NT2/D1 (cell line): ENCODE measurements at regions not wholly inside any gene's neighbourhood (a gene's known extent, or its start where the extent isn't known, plus 50 kb on each side); places are given as distances from the start of the nearest gene placed in this dataset.

Experiments
- DNase-seq: peaks from one replicate; pipeline ENCODE4 v3.0.0-alpha.2; 2011; ENCODE audit warnings: low read depth, low spot score
- H3K27me3 ChIP-seq: 2 replicates; pipeline ENCODE4 v1.6.0; 2011; ENCODE audit warnings: mild to moderate bottlenecking; ENCODE audit not compliant: insufficient read length, insufficient read depth
- H3K36me3 ChIP-seq: 2 replicates; pipeline ENCODE4 v1.6.1; 2011; ENCODE audit warnings: mild to moderate bottlenecking, low read length, mixed read lengths; ENCODE audit not compliant: insufficient read depth, insufficient read length
- H3K4me1 ChIP-seq: 2 replicates; pipeline ENCODE4 v1.5.1; 2011; ENCODE audit not compliant: insufficient read depth, insufficient read length
- H3K4me3 ChIP-seq: 2 replicates; pipeline ENCODE4 v1.5.1; 2011; ENCODE audit warnings: low read depth; ENCODE audit not compliant: insufficient read length
- H3K9ac ChIP-seq: 2 replicates; pipeline ENCODE4 v1.6.0; 2011; ENCODE audit warnings: low read depth; ENCODE audit not compliant: insufficient read length
- H3K9me3 ChIP-seq: 2 replicates; pipeline ENCODE4 v1.5.1; 2011; ENCODE audit warnings: mild to moderate bottlenecking, low read length; ENCODE audit not compliant: insufficient read depth
- SUZ12 ChIP-seq: IDR thresholded peaks from 2 replicates; pipeline ENCODE4 v1.6.1; 2011; ENCODE audit not compliant: insufficient read length, insufficient read depth; ENCODE audit errors: extremely low read depth
- YY1 ChIP-seq: IDR thresholded peaks from 2 replicates; pipeline ENCODE4 v1.6.1; 2011; ENCODE audit not compliant: insufficient read length, insufficient read depth
- ZNF274 ChIP-seq: IDR thresholded peaks from 2 replicates; pipeline ENCODE4 v1.6.1; 2011; ENCODE audit warnings: mild to moderate bottlenecking, low read depth, low read length

GRCh38 chr6:167515873-167516507 lies 191.1 kb downstream of the TTLL2 start:
- Histone ChIP-seq H3K27me3 (no peaks in the 10 kb centered on the region), H3K9ac (no peak overlapping the region), H3K4me3 (no peak overlapping the region), H3K9me3 (no peaks in the 10 kb centered on the region), H3K36me3 (no peaks in the 10 kb centered on the region), H3K4me1 (no peaks in the 10 kb centered on the region)
- no peak for TF ChIP-seq YY1
- TF ChIP-seq SUZ12, result no peak
- no peak for TF ChIP-seq ZNF274
- DNase-seq, result no peak

GRCh38 chr6:167517254-167517916 lies 192.5 kb downstream of the TTLL2 start:
- no peak for DNase-seq
- Histone ChIP-seq H3K9me3 (no peaks in the 10 kb centered on the region), H3K4me1 (no peaks in the 10 kb centered on the region), H3K9ac (no peak overlapping the region), H3K27me3 (no peaks in the 10 kb centered on the region), H3K4me3 (no peak overlapping the region), H3K36me3 (no peaks in the 10 kb centered on the region)
- TF ChIP-seq ZNF274 (no peak), SUZ12 (no peak), YY1 (no peak)

- Histone ChIP-seq H3K9ac (no peak overlapping the region), H3K27me3 (no peaks in the 10 kb centered on the region), H3K4me3 (no peak overlapping the region), H3K36me3 (no peaks in the 10 kb centered on the region), H3K9me3 (0 out of 2 replicates have a peak, but pooled peaks cover 12% of the 10 kb centered on the region), H3K4me1 (no peaks in the 10 kb centered on the region)
- no peak for DNase-seq
- TF ChIP-seq YY1 (no peak), ZNF274 (no peak), SUZ12 (no peak)
Measured at GRCh38 chr6:167523426-167523825, 198.5 kb downstream of the TTLL2 start.

- H3K4me1 ChIP-seq, result no peaks in the 10 kb centered on the region
- DNase-seq, result no peak
- TF ChIP-seq YY1 (no peak), ZNF274 (no peak), SUZ12 (no peak)
- no peaks in the 10 kb centered on the region for H3K27me3 ChIP-seq
- H3K36me3 ChIP-seq, result no peaks in the 10 kb centered on the region
- no peak overlapping the region for H3K9ac ChIP-seq
- H3K4me3 ChIP-seq, result no peak overlapping the region
- H3K9me3 ChIP-seq, result 0 out of 2 replicates have a peak, but pooled peaks cover 12% of the 10 kb centered on the region
Measured at GRCh38 chr6:167524261-167525111, 199.6 kb downstream of the TTLL2 start.

GRCh38 chr6:167525774-167526173 lies 200.9 kb downstream of the TTLL2 start:
- Histone ChIP-seq H3K4me1 (no peaks in the 10 kb centered on the region), H3K9me3 (0 out of 2 replicates have a peak, but pooled peaks cover 12% of the 10 kb centered on the region), H3K36me3 (no peaks in the 10 kb centered on the region), H3K27me3 (no peaks in the 10 kb centered on the region), H3K4me3 (no peak overlapping the region), H3K9ac (no peak overlapping the region)
- TF ChIP-seq SUZ12 (no peak), ZNF274 (no peak), YY1 (no peak)
- no peak for DNase-seq

GRCh38 chr6:167526465-167527368 lies 201.8 kb downstream of the TTLL2 start:
- Histone ChIP-seq H3K4me1 (no peaks in the 10 kb centered on the region), H3K27me3 (no peaks in the 10 kb centered on the region), H3K9me3 (peaks cover 12% of the 10 kb centered on the region; the same call in 1 of the 2 replicates), H3K4me3 (no peak overlapping the region), H3K9ac (no peak overlapping the region), H3K36me3 (no peaks in the 10 kb centered on the region)
- DNase-seq, result no peak
- TF ChIP-seq SUZ12, result no peak
- TF ChIP-seq YY1, result no peak
- TF ChIP-seq ZNF274, result no peak
